Mesendoderm (in vitro differentiated cells): ENCODE measurements at regions not wholly inside any gene's neighbourhood (a gene's known extent, or its start where the extent isn't known, plus 50 kb on each side); places are given as distances from the start of the nearest gene placed in this dataset.

Source experiments
- DNase-seq: peaks from one replicate; pipeline ENCODE4 v3.0.0; 2013
- H2AK5ac ChIP-seq: 2 replicates; pipeline ENCODE4 v1.6.1; 2013; ENCODE audit warnings: low read length, inconsistent platforms
- H2BK120ac ChIP-seq: 2 replicates; pipeline ENCODE4 v1.6.1; 2013; ENCODE audit warnings: low read depth, mild to moderate bottlenecking, low read length, moderate library complexity, mixed read lengths
- H2BK15ac ChIP-seq: replicated peaks from 2 replicates; pipeline ENCODE4 v1.6.1; 2013; ENCODE audit warnings: low read depth, mild to moderate bottlenecking, moderate library complexity
- H2BK5ac ChIP-seq: 2 replicates; pipeline ENCODE4 v1.6.1; 2013; ENCODE audit warnings: low read length, inconsistent platforms
- H3K18ac ChIP-seq: 2 replicates; pipeline ENCODE4 v1.6.1; 2013; ENCODE audit warnings: mild to moderate bottlenecking, low read length, mixed read lengths
- H3K23ac ChIP-seq: one replicate; pipeline ENCODE4 v1.6.1; 2013; ENCODE audit warnings: low read length
- H3K27ac ChIP-seq: 2 replicates; pipeline ENCODE4 v1.5.1; 2013; ENCODE audit warnings: low read depth, mild to moderate bottlenecking, inconsistent platforms, low read length, moderate library complexity
- H3K27me3 ChIP-seq: 2 replicates; pipeline ENCODE4 v1.6.1; 2013; ENCODE audit warnings: low read length, control low read depth, mild to moderate bottlenecking, inconsistent platforms; ENCODE audit not compliant: insufficient read depth, poor library complexity
- H3K36me3 ChIP-seq: 2 replicates; pipeline ENCODE4 v1.6.1; 2013; ENCODE audit warnings: low read length, inconsistent platforms; ENCODE audit not compliant: control insufficient read depth, insufficient read depth
- H3K4ac ChIP-seq: one replicate; pipeline ENCODE4 v1.6.1; 2013; ENCODE audit warnings: low read depth, mild to moderate bottlenecking, low read length, moderate library complexity
- H3K4me1 ChIP-seq: 2 replicates; pipeline ENCODE4 v1.6.1; 2013; ENCODE audit warnings: low read depth, low read length, inconsistent platforms; ENCODE audit not compliant: control insufficient read depth
- H3K4me2 ChIP-seq: 2 replicates; pipeline ENCODE4 v1.6.1; 2013; ENCODE audit warnings: low read length
- H3K4me3 ChIP-seq: 2 replicates; pipeline ENCODE4 v1.5.1; 2013; ENCODE audit warnings: mild to moderate bottlenecking, low read length
- H3K56ac ChIP-seq: one replicate; pipeline ENCODE4 v1.6.1; 2013; ENCODE audit warnings: low read length
- H3K79me1 ChIP-seq: 2 replicates; pipeline ENCODE4 v1.6.1; 2013; ENCODE audit warnings: low read length, inconsistent platforms
- H3K79me2 ChIP-seq: 2 replicates; pipeline ENCODE4 v1.6.1; 2013; ENCODE audit warnings: mild to moderate bottlenecking, low read length; ENCODE audit not compliant: control insufficient read depth, insufficient read depth
- H3K9ac ChIP-seq: 2 replicates; pipeline ENCODE4 v1.6.1; 2013; ENCODE audit warnings: low read length, inconsistent platforms
- H4K5ac ChIP-seq: one replicate; pipeline ENCODE4 v1.6.1; 2013; ENCODE audit warnings: low read length
- H4K8ac ChIP-seq: one replicate; pipeline ENCODE4 v1.6.1; 2013; ENCODE audit warnings: low read depth, mild to moderate bottlenecking, control low read depth, low read length, moderate library complexity
- WGBS: extraction: QIAGEN DNeasy Blood & Tissue Kit; methylation state at CpG from one replicate; pipeline ENCODE4 v1.1.7; 2013; ENCODE audit warnings: low lambda C conversion rate, missing lambda C conversion rate; ENCODE audit not compliant: insufficient coverage; ENCODE audit errors: extremely low coverage; 5-methylcytosine and 5-hydroxymethylcytosine counted together

GRCh38 chr6:92160226-92160625 is 1259.1 kb downstream of the EPHA7 start:
- no peak overlapping the region for H3K9ac ChIP-seq
- H3K27me3 ChIP-seq: no peaks in the 10 kb centered on the region
- H3K23ac ChIP-seq: no peak overlapping the region
- no peaks in the 10 kb centered on the region for H3K36me3 ChIP-seq
- H3K4me3 ChIP-seq: no peak overlapping the region
- no peak overlapping the region for H4K5ac ChIP-seq
- H3K4ac ChIP-seq: no peak overlapping the region
- H3K4me1 ChIP-seq: no peaks in the 10 kb centered on the region
- no peak overlapping the region for H4K8ac ChIP-seq
- H2BK5ac ChIP-seq: no peak overlapping the region
- H3K27ac ChIP-seq: no peak overlapping the region
- H2BK120ac ChIP-seq: no peak overlapping the region
- no peak overlapping the region for H2AK5ac ChIP-seq
- DNase-seq: no peak
- H2BK15ac ChIP-seq: no peak overlapping the region
- H3K18ac ChIP-seq: no peak overlapping the region
- no peaks in the 10 kb centered on the region for H3K79me1 ChIP-seq
- no peak overlapping the region for H3K56ac ChIP-seq
- WGBS: no CpG with 5 or more reads among the region's 3 CpGs
- no peaks in the 10 kb centered on the region for H3K79me2 ChIP-seq
- no peak overlapping the region for H3K4me2 ChIP-seq

GRCh38 chr6:92159046-92159445 is 1260.3 kb downstream of the EPHA7 start:
- H3K18ac ChIP-seq: no peak overlapping the region
- no peak overlapping the region for H2BK5ac ChIP-seq
- H3K79me1 ChIP-seq: no peaks in the 10 kb centered on the region
- no peak overlapping the region for H2AK5ac ChIP-seq
- H3K36me3 ChIP-seq: no peaks in the 10 kb centered on the region
- no peaks in the 10 kb centered on the region for H3K27me3 ChIP-seq
- no peak for DNase-seq
- H3K56ac ChIP-seq: no peak overlapping the region
- no peak overlapping the region for H2BK15ac ChIP-seq
- H3K4me3 ChIP-seq: no peak overlapping the region
- no peak overlapping the region for H3K27ac ChIP-seq
- no peak overlapping the region for H2BK120ac ChIP-seq
- H3K23ac ChIP-seq: no peak overlapping the region
- no peak overlapping the region for H4K5ac ChIP-seq
- WGBS: no CpG with 5 or more reads among the region's 2 CpGs
- no peaks in the 10 kb centered on the region for H3K79me2 ChIP-seq
- H4K8ac ChIP-seq: no peak overlapping the region
- no peaks in the 10 kb centered on the region for H3K4me1 ChIP-seq
- no peak overlapping the region for H3K9ac ChIP-seq
- no peak overlapping the region for H3K4ac ChIP-seq
- no peak overlapping the region for H3K4me2 ChIP-seq

DNA sequence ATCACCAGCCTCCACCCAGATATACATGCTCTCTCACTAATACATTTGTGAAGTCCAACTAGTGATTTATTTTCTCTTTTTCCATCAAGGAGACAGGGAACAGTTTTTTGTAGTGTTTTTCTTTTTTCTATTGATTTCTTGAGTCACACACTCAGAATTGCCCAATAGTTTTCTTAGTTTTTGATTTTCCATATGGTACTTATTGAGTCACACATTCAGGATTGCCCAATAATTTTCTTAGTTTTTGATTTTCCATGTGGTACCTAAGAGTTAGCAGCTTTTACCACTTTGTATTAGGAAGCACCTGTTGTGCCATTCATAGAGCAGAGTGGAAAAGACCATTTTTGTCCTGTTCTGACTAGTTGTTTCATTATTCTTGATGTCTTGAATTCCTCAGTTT is 1268.8 kb downstream of the EPHA7 start:
- Histone ChIP-seq H3K23ac (no peak overlapping the region), H3K4me2 (no peak overlapping the region), H2BK15ac (no peak overlapping the region), H3K27ac (no peak overlapping the region), H3K56ac (no peak overlapping the region), H2BK5ac (no peak overlapping the region), H3K4me3 (no peak overlapping the region), H2AK5ac (no peak overlapping the region), H3K79me2 (no peaks in the 10 kb centered on the region), H4K5ac (no peak overlapping the region), H3K36me3 (no peaks in the 10 kb centered on the region), H3K4me1 (no peaks in the 10 kb centered on the region), H3K79me1 (no peaks in the 10 kb centered on the region), H3K27me3 (no peaks in the 10 kb centered on the region), H2BK120ac (no peak overlapping the region), H3K9ac (no peak overlapping the region), H4K8ac (no peak overlapping the region), H3K4ac (no peak overlapping the region), H3K18ac (no peak overlapping the region)
- DNase-seq: no peak

- Histone ChIP-seq H3K36me3 (no peaks in the 10 kb centered on the region), H3K23ac (no peak overlapping the region), H3K79me2 (no peaks in the 10 kb centered on the region), H3K56ac (no peak overlapping the region), H2BK5ac (no peak overlapping the region), H4K5ac (no peak overlapping the region), H3K27ac (no peak overlapping the region), H2BK15ac (no peak overlapping the region), H3K4me3 (no peak overlapping the region), H3K18ac (no peak overlapping the region), H4K8ac (no peak overlapping the region), H2BK120ac (no peak overlapping the region), H3K4me1 (no peaks in the 10 kb centered on the region), H3K27me3 (no peaks in the 10 kb centered on the region), H3K4ac (no peak overlapping the region), H3K4me2 (no peak overlapping the region), H2AK5ac (no peak overlapping the region), H3K79me1 (no peaks in the 10 kb centered on the region), H3K9ac (no peak overlapping the region)
- no CpG with 5 or more reads among the region's 1 CpG for WGBS
- DNase-seq: no peak
These were observed 1272.1 kb downstream of the EPHA7 start for GRCh38 chr6:92147246-92147645.

DNA sequence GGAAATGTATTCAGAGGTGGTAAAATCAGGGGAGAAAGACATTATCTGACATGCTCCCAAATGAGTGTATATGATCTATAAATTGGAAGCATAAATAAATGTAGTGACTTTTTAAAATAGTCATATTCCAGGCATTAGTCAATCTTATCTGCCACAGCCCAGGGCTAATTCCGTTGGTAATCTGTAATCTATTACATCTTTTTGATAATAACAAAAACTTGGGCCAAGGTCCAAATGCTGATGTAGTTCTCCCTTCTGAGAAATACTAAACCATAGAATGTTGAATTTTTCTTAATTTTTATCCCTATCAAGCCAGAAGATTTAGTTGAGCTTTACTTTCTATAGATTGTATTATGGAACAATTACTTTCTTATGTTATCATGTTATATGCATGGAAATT is 1279.8 kb downstream of the EPHA7 start:
- Histone ChIP-seq H2AK5ac (no peak overlapping the region), H2BK5ac (no peak overlapping the region), H3K4me2 (no peak overlapping the region), H3K56ac (no peak overlapping the region), H4K5ac (no peak overlapping the region), H4K8ac (no peak overlapping the region), H2BK15ac (no peak overlapping the region), H3K36me3 (no peaks in the 10 kb centered on the region), H3K4me3 (no peak overlapping the region), H3K4ac (no peak overlapping the region), H3K23ac (no peak overlapping the region), H3K4me1 (no peaks in the 10 kb centered on the region), H2BK120ac (no peak overlapping the region), H3K9ac (no peak overlapping the region), H3K27ac (no peak overlapping the region), H3K27me3 (no peaks in the 10 kb centered on the region), H3K79me2 (no peaks in the 10 kb centered on the region), H3K18ac (no peak overlapping the region), H3K79me1 (no peaks in the 10 kb centered on the region)
- WGBS: no CpG with 5 or more reads among the region's 1 CpG
- no peak for DNase-seq

DNA sequence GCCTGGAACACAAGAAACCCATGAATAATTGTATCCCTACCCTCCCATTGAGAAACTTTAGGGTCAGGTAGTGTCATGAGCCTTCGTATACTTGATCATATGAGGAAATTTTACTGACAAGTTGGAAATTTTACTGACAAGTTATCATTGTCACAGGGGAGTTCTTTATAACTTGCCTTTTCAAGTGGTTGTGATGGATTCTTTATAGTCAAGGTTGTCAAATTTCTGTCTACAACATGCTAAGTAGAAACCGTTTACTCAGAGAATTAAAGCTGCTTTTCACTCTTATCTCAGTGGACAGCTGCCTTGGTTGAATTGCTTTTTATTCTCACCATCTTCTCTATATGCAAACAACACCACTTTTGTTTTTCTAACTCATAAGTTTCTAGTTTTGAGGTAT is 1286.4 kb downstream of the EPHA7 start:
- no peak overlapping the region for H4K5ac ChIP-seq
- H3K4me2 ChIP-seq: no peak overlapping the region
- no peak overlapping the region for H3K56ac ChIP-seq
- no peak overlapping the region for H2BK15ac ChIP-seq
- H3K4me1 ChIP-seq: no peaks in the 10 kb centered on the region
- no peak overlapping the region for H2BK120ac ChIP-seq
- no peak overlapping the region for H3K4ac ChIP-seq
- no peak overlapping the region for H3K27ac ChIP-seq
- H3K9ac ChIP-seq: no peak overlapping the region
- H3K27me3 ChIP-seq: no peaks in the 10 kb centered on the region
- H3K4me3 ChIP-seq: no peak overlapping the region
- no peak overlapping the region for H2BK5ac ChIP-seq
- no peak for DNase-seq
- H3K23ac ChIP-seq: no peak overlapping the region
- H2AK5ac ChIP-seq: no peak overlapping the region
- no peaks in the 10 kb centered on the region for H3K79me1 ChIP-seq
- no peak overlapping the region for H4K8ac ChIP-seq
- H3K18ac ChIP-seq: no peak overlapping the region
- H3K36me3 ChIP-seq: no peaks in the 10 kb centered on the region
- no CpG with 5 or more reads among the region's 2 CpGs for WGBS
- H3K79me2 ChIP-seq: no peaks in the 10 kb centered on the region
